ENCODE measurements at regions not wholly inside any gene's neighbourhood (a gene's known extent, or its start where the extent isn't known, plus 50 kb on each side); places are given as distances from the start of the nearest gene placed in this dataset.

- H3K27me3 ChIP-seq (ENCODE audit: insufficient read depth, low read length): no peaks in the 10 kb centered on the region
- H3K4me1 ChIP-seq (ENCODE audit: insufficient read depth, low read length): peaks cover 26% of the 10 kb centered on the region
- H3K9me3 ChIP-seq (ENCODE audit: low read length): no peaks in the 10 kb centered on the region
- peak overlapping the region; percentile 90 for H2AFZ ChIP-seq (ENCODE audit: low read depth, low read length)
- no peaks in the 10 kb centered on the region for H3K36me3 ChIP-seq (ENCODE audit: insufficient read depth, low read length)
- no peak overlapping the region for H3K4me3 ChIP-seq (ENCODE audit: low read length)
These were observed 89.4 kb upstream of the S1PR1 start for GRCh38 chr1:101147381-101147780.

GRCh38 chr1:101145449-101145820 lies 91.4 kb upstream of the S1PR1 start:
- H3K4me3 ChIP-seq (ENCODE audit: low read length): no peak overlapping the region
- no peak overlapping the region for H2AFZ ChIP-seq (ENCODE audit: low read depth, low read length)
- no peaks in the 10 kb centered on the region for H3K9me3 ChIP-seq (ENCODE audit: low read length)
- H3K27me3 ChIP-seq (ENCODE audit: insufficient read depth, low read length): no peaks in the 10 kb centered on the region
- no peaks in the 10 kb centered on the region for H3K36me3 ChIP-seq (ENCODE audit: insufficient read depth, low read length)
- H3K4me1 ChIP-seq (ENCODE audit: insufficient read depth, low read length): peaks cover 26% of the 10 kb centered on the region

- Histone ChIP-seq H3K9me3 (ENCODE audit: low read length) (no peaks in the 10 kb centered on the region), H3K4me3 (ENCODE audit: low read length) (no peak overlapping the region), H3K4me1 (ENCODE audit: insufficient read depth, low read length) (peaks cover 21% of the 10 kb centered on the region), H2AFZ (ENCODE audit: low read depth, low read length) (no peak overlapping the region), H3K36me3 (ENCODE audit: insufficient read depth, low read length) (no peaks in the 10 kb centered on the region), H3K27me3 (ENCODE audit: insufficient read depth, low read length) (no peaks in the 10 kb centered on the region)
These were observed 92.0 kb upstream of the S1PR1 start for GRCh38 chr1:101144671-101145448.

- H3K9me3 ChIP-seq (ENCODE audit: low read length): no peaks in the 10 kb centered on the region
- H3K36me3 ChIP-seq (ENCODE audit: insufficient read depth, low read length): no peaks in the 10 kb centered on the region
- H3K4me3 ChIP-seq (ENCODE audit: low read length): no peak overlapping the region
- no peaks in the 10 kb centered on the region for H3K27me3 ChIP-seq (ENCODE audit: insufficient read depth, low read length)
- H2AFZ ChIP-seq (ENCODE audit: low read depth, low read length): no peak overlapping the region
- H3K4me1 ChIP-seq (ENCODE audit: insufficient read depth, low read length): peaks cover 1% of the 10 kb centered on the region
These were observed 94.6 kb upstream of the S1PR1 start for GRCh38 chr1:101142244-101142643.

GRCh38 chr1:101141376-101141775 lies 95.4 kb upstream of the S1PR1 start:
- H3K36me3 ChIP-seq (ENCODE audit: insufficient read depth, low read length): no peaks in the 10 kb centered on the region
- no peak overlapping the region for H3K4me3 ChIP-seq (ENCODE audit: low read length)
- no peaks in the 10 kb centered on the region for H3K27me3 ChIP-seq (ENCODE audit: insufficient read depth, low read length)
- H3K4me1 ChIP-seq (ENCODE audit: insufficient read depth, low read length): peaks cover 10% of the 10 kb centered on the region
- H3K9me3 ChIP-seq (ENCODE audit: low read length): no peaks in the 10 kb centered on the region
- H2AFZ ChIP-seq (ENCODE audit: low read depth, low read length): no peak overlapping the region

GRCh38 chr1:101139821-101140718 lies 96.7 kb upstream of the S1PR1 start:
- no peaks in the 10 kb centered on the region for H3K36me3 ChIP-seq (ENCODE audit: insufficient read depth, low read length)
- H3K4me3 ChIP-seq (ENCODE audit: low read length): no peak overlapping the region
- H2AFZ ChIP-seq (ENCODE audit: low read depth, low read length): no peak overlapping the region
- H3K4me1 ChIP-seq (ENCODE audit: insufficient read depth, low read length): peaks cover 15% of the 10 kb centered on the region
- no peaks in the 10 kb centered on the region for H3K9me3 ChIP-seq (ENCODE audit: low read length)
- H3K27me3 ChIP-seq (ENCODE audit: insufficient read depth, low read length): no peaks in the 10 kb centered on the region

GRCh38 chr1:101139130-101139529 lies 97.7 kb upstream of the S1PR1 start:
- H3K4me3 ChIP-seq (ENCODE audit: low read length): no peak overlapping the region
- no peak overlapping the region for H2AFZ ChIP-seq (ENCODE audit: low read depth, low read length)
- no peaks in the 10 kb centered on the region for H3K27me3 ChIP-seq (ENCODE audit: insufficient read depth, low read length)
- no peaks in the 10 kb centered on the region for H3K36me3 ChIP-seq (ENCODE audit: insufficient read depth, low read length)
- peaks cover 15% of the 10 kb centered on the region for H3K4me1 ChIP-seq (ENCODE audit: insufficient read depth, low read length)
- H3K9me3 ChIP-seq (ENCODE audit: low read length): no peaks in the 10 kb centered on the region

GRCh38 chr1:101137144-101138126 lies 99.4 kb upstream of the S1PR1 start:
- H3K4me3 ChIP-seq (ENCODE audit: low read length): no peak overlapping the region
- H3K4me1 ChIP-seq (ENCODE audit: insufficient read depth, low read length): peaks cover 15% of the 10 kb centered on the region
- H3K27me3 ChIP-seq (ENCODE audit: insufficient read depth, low read length): no peaks in the 10 kb centered on the region
- H3K9me3 ChIP-seq (ENCODE audit: low read length): no peaks in the 10 kb centered on the region
- no peak overlapping the region for H2AFZ ChIP-seq (ENCODE audit: low read depth, low read length)
- no peaks in the 10 kb centered on the region for H3K36me3 ChIP-seq (ENCODE audit: insufficient read depth, low read length)

- Histone ChIP-seq H3K27me3 (ENCODE audit: insufficient read depth, low read length) (no peaks in the 10 kb centered on the region), H3K4me1 (ENCODE audit: insufficient read depth, low read length) (peaks cover 15% of the 10 kb centered on the region), H3K9me3 (ENCODE audit: low read length) (no peaks in the 10 kb centered on the region), H2AFZ (ENCODE audit: low read depth, low read length) (no peak overlapping the region), H3K4me3 (ENCODE audit: low read length) (no peak overlapping the region), H3K36me3 (ENCODE audit: insufficient read depth, low read length) (no peaks in the 10 kb centered on the region)
These were observed 100.1 kb upstream of the S1PR1 start for GRCh38 chr1:101136739-101137138.

- Histone ChIP-seq H3K9me3 (ENCODE audit: low read length) (no peaks in the 10 kb centered on the region), H2AFZ (ENCODE audit: low read depth, low read length) (no peak overlapping the region), H3K4me3 (ENCODE audit: low read length) (no peak overlapping the region), H3K4me1 (ENCODE audit: insufficient read depth, low read length) (peaks cover 15% of the 10 kb centered on the region), H3K27me3 (ENCODE audit: insufficient read depth, low read length) (no peaks in the 10 kb centered on the region), H3K36me3 (ENCODE audit: insufficient read depth, low read length) (no peaks in the 10 kb centered on the region)
These were observed 100.5 kb upstream of the S1PR1 start for GRCh38 chr1:101136271-101136670.

- Histone ChIP-seq H3K27me3 (ENCODE audit: insufficient read depth, low read length) (no peaks in the 10 kb centered on the region), H3K36me3 (ENCODE audit: insufficient read depth, low read length) (no peaks in the 10 kb centered on the region), H3K4me3 (ENCODE audit: low read length) (no peak overlapping the region), H3K9me3 (ENCODE audit: low read length) (no peaks in the 10 kb centered on the region), H2AFZ (ENCODE audit: low read depth, low read length) (no peak overlapping the region), H3K4me1 (ENCODE audit: insufficient read depth, low read length) (peaks cover 17% of the 10 kb centered on the region)
These were observed 101.3 kb upstream of the S1PR1 start for GRCh38 chr1:101135526-101135925.

GRCh38 chr1:101131239-101131843 lies 105.5 kb upstream of the S1PR1 start:
- no peak overlapping the region for H3K4me3 ChIP-seq (ENCODE audit: low read length)
- H3K36me3 ChIP-seq (ENCODE audit: insufficient read depth, low read length): no peaks in the 10 kb centered on the region
- H2AFZ ChIP-seq (ENCODE audit: low read depth, low read length): no peak overlapping the region
- no peaks in the 10 kb centered on the region for H3K9me3 ChIP-seq (ENCODE audit: low read length)
- H3K4me1 ChIP-seq (ENCODE audit: insufficient read depth, low read length): peaks cover 16% of the 10 kb centered on the region
- H3K27me3 ChIP-seq (ENCODE audit: insufficient read depth, low read length): no peaks in the 10 kb centered on the region

All from neuron (in vitro differentiated cells).